ENCODE measurements at regions not wholly inside any gene's neighbourhood (a gene's known extent, or its start where the extent isn't known, plus 50 kb on each side); places are given as distances from the start of the nearest gene placed in this dataset.

- no peak for TF ChIP-seq ZBTB44 (tag by site-specific recombination; IDR thresholded peaks at IDR 0.05)
- TF ChIP-seq CTCF (tag by site-specific recombination; IDR thresholded peaks at IDR 0.05) = no peak
Observed at GRCh38 chr4:147192679-147193078, 247.0 kb upstream of the TTC29 start.

All from HEK293 (cell line).